ENCODE measurements at regions not wholly inside any gene's neighbourhood (a gene's known extent, or its start where the extent isn't known, plus 50 kb on each side); places are given as distances from the start of the nearest gene placed in this dataset.

GRCh38 chr10:9869205-9869604, 1148.5 kb upstream of the CELF2 start:
- Histone ChIP-seq H3K4me3 (no peak overlapping the region), H3K27ac (no peak overlapping the region), H3K4me1 (ENCODE audit: insufficient read depth) (no peaks in the 10 kb centered on the region), H3K9me3 (no peaks in the 10 kb centered on the region), H3K36me3 (no peaks in the 10 kb centered on the region), H3K27me3 (peaks cover 2% of the 10 kb centered on the region)
- TF ChIP-seq POLR2A (IDR thresholded peaks at IDR 0.05) (no peak), CTCF (IDR thresholded peaks at IDR 0.05) (no peak), EP300 (IDR thresholded peaks at IDR 0.05) (no peak)
- WGBS, 3 donors = 47 to 63% (median 59%) methylated on average over 2 of the region's 2 CpGs
- intact Hi-C loops (cut with DNase I) = no loop called here
- DNase-seq = no peak

GRCh38 chr10:9869606-9870176, 1148.0 kb upstream of the CELF2 start:
- Histone ChIP-seq H3K36me3 (no peaks in the 10 kb centered on the region), H3K27me3 (peaks cover 2% of the 10 kb centered on the region), H3K4me3 (no peak overlapping the region), H3K9me3 (no peaks in the 10 kb centered on the region), H3K27ac (no peak overlapping the region), H3K4me1 (ENCODE audit: insufficient read depth) (no peaks in the 10 kb centered on the region)
- no peak for DNase-seq
- intact Hi-C loops (cut with DNase I) = no loop called here
- WGBS, 3 donors = 18 to 26% (median 24%) methylated on average over 4 to 5 of the region's 5 CpGs
- TF ChIP-seq POLR2A (IDR thresholded peaks at IDR 0.05) = no peak
- no peak for TF ChIP-seq CTCF (IDR thresholded peaks at IDR 0.05)
- TF ChIP-seq EP300 (IDR thresholded peaks at IDR 0.05) = no peak

GRCh38 chr10:9875353-9875752, 1142.3 kb upstream of the CELF2 start:
- H3K9me3 ChIP-seq = no peaks in the 10 kb centered on the region
- no peaks in the 10 kb centered on the region for H3K36me3 ChIP-seq
- no peaks in the 10 kb centered on the region for H3K27me3 ChIP-seq
- H3K4me3 ChIP-seq = no peak overlapping the region
- no peak for DNase-seq
- no peak overlapping the region for H3K27ac ChIP-seq
- TF ChIP-seq CTCF (IDR thresholded peaks at IDR 0.05) (no peak), POLR2A (IDR thresholded peaks at IDR 0.05) (no peak), EP300 (IDR thresholded peaks at IDR 0.05) (no peak)
- 85 to 89% (median 88%) methylated on average over 5 of the region's 5 CpGs for WGBS, 3 donors
- intact Hi-C loops (cut with DNase I) = no loop called here
- H3K4me1 ChIP-seq (ENCODE audit: insufficient read depth) = no peaks in the 10 kb centered on the region

- Histone ChIP-seq H3K27ac (no peak overlapping the region), H3K27me3 (no peaks in the 10 kb centered on the region), H3K4me3 (no peak overlapping the region), H3K4me1 (ENCODE audit: insufficient read depth) (no peaks in the 10 kb centered on the region), H3K36me3 (no peaks in the 10 kb centered on the region), H3K9me3 (no peaks in the 10 kb centered on the region)
- WGBS, 3 donors = 91 to 95% (median 92%) methylated on average over 12 of the region's 12 CpGs
- DNase-seq = no peak
- intact Hi-C loops (cut with DNase I) = no loop called here
- TF ChIP-seq CTCF (IDR thresholded peaks at IDR 0.05) (no peak), EP300 (IDR thresholded peaks at IDR 0.05) (no peak), POLR2A (IDR thresholded peaks at IDR 0.05) (no peak)
These were observed 1139.7 kb upstream of the CELF2 start for GRCh38 chr10:9877978-9878377.
